T-helper 1 cell (primary cell): ENCODE measurements at regions not wholly inside any gene's neighbourhood (a gene's known extent, or its start where the extent isn't known, plus 50 kb on each side); places are given as distances from the start of the nearest gene placed in this dataset.
"Not testable (repeated sequence)": the region's sequence is repeated elsewhere in the genome, so short reads cannot be mapped to it uniquely, and the experiment has no call there.

ENCODE experiments used
- DNase-seq, 5 donors: peaks; one replicate each; pipeline ENCODE4 v3.0.0-alpha.2; 2012 to 2020

- DNase-seq, result no peak
Observed at GRCh38 chr12:28776913-28777422, 372.1 kb upstream of the FAR2 start.

- no peak for DNase-seq
Observed at GRCh38 chr12:28777603-28778365, 371.3 kb upstream of the FAR2 start.

- DNase-seq, result no peak
Observed at GRCh38 chr12:28780096-28780495, 369.0 kb upstream of the FAR2 start.

GRCh38 chr12:28780960-28781359 lies 368.1 kb upstream of the FAR2 start:
- no peak for DNase-seq

- DNase-seq, result no peak
Observed at GRCh38 chr12:28781671-28782652, 367.1 kb upstream of the FAR2 start.

- no peak for DNase-seq
Observed at GRCh38 chr12:28782812-28783211, 366.3 kb upstream of the FAR2 start.

GRCh38 chr12:28787151-28787550 lies 361.9 kb upstream of the FAR2 start:
- no peak for DNase-seq

- DNase-seq, result not testable (repeated sequence)
Observed at GRCh38 chr12:28788256-28788655, 360.8 kb upstream of the FAR2 start.

- no peak for DNase-seq
Observed at GRCh38 chr12:28793581-28794151, 355.4 kb upstream of the FAR2 start.

- no peak for DNase-seq
Observed at GRCh38 chr12:28794211-28794610, 354.9 kb upstream of the FAR2 start.

GRCh38 chr12:28794786-28795185 lies 354.3 kb upstream of the FAR2 start:
- DNase-seq, result no peak

- DNase-seq, result no peak
Observed at GRCh38 chr12:28795311-28795710, 353.8 kb upstream of the FAR2 start.

- no peak for DNase-seq
Observed at GRCh38 chr12:28799348-28799747, 349.7 kb upstream of the FAR2 start.

- no peak for DNase-seq
Observed at GRCh38 chr12:28800129-28800528, 348.9 kb upstream of the FAR2 start.

GRCh38 chr12:28802706-28803438 lies 346.2 kb upstream of the FAR2 start:
- no peak for DNase-seq

- DNase-seq, result no peak
Observed at GRCh38 chr12:28807535-28807934, 341.5 kb upstream of the FAR2 start.

- no peak for DNase-seq
Observed at GRCh38 chr12:28811457-28811856, 337.6 kb upstream of the FAR2 start.

GRCh38 chr12:28814246-28814645 lies 334.8 kb upstream of the FAR2 start:
- DNase-seq, result no peak

GRCh38 chr12:28817524-28817923 lies 331.6 kb upstream of the FAR2 start:
- DNase-seq, result no peak

- no peak for DNase-seq
Observed at GRCh38 chr12:28824193-28824846, 324.8 kb upstream of the FAR2 start.

- DNase-seq, result no peak
Observed at GRCh38 chr12:28824849-28825248, 324.2 kb upstream of the FAR2 start.

GRCh38 chr12:28826766-28827165 lies 322.3 kb upstream of the FAR2 start:
- DNase-seq, result no peak
